Sigmoid colon (tissue), 4 donors: ENCODE measurements at regions not wholly inside any gene's neighbourhood (a gene's known extent, or its start where the extent isn't known, plus 50 kb on each side); places are given as distances from the start of the nearest gene placed in this dataset.

Source experiments
- POLR2AphosphoS5 ChIP-seq, 4 donors: sonication (generic); formaldehyde crosslinking; IDR thresholded peaks; one replicate each; pipeline ENCODE4 v1.6.1; 2017; ENCODE audit warnings: antibody characterized with exemption in 4 of 4
- TF ChIP-seq, protein P1 (sequence below), 4 experiments: fragments of 450-650 bp in 3 of 4; fragments of 200-600 bp in 1 of 4; IDR thresholded peaks; one replicate each; pipeline ENCODE4 v1.5.1; 2016 to 2019; ENCODE audit warnings: antibody characterized with exemption in 4 of 4, mild to moderate bottlenecking in 3 of 4, moderate library complexity in 2 of 4

DNA sequence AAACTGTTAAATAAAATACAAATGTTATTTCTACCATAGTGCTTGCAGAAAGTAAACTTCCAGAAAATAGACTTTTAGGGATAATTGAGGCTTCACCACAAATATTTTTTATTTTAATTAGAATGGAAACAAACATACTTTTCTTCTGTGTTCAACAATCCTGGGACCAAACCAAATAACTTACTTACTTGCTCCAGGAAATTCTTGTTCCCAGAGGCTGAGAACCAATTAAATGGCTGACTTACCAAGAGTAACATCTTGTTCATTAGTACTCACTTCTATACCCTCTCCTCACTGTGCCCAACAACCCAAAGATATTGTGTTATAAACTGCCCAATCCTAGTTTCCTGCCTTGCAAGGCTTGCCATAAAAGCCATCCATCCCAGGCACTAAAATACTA lies 172.2 kb upstream of the PFN2 start:
- TF ChIP-seq, protein P1, sequence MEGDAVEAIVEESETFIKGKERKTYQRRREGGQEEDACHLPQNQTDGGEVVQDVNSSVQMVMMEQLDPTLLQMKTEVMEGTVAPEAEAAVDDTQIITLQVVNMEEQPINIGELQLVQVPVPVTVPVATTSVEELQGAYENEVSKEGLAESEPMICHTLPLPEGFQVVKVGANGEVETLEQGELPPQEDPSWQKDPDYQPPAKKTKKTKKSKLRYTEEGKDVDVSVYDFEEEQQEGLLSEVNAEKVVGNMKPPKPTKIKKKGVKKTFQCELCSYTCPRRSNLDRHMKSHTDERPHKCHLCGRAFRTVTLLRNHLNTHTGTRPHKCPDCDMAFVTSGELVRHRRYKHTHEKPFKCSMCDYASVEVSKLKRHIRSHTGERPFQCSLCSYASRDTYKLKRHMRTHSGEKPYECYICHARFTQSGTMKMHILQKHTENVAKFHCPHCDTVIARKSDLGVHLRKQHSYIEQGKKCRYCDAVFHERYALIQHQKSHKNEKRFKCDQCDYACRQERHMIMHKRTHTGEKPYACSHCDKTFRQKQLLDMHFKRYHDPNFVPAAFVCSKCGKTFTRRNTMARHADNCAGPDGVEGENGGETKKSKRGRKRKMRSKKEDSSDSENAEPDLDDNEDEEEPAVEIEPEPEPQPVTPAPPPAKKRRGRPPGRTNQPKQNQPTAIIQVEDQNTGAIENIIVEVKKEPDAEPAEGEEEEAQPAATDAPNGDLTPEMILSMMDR (IDR thresholded peaks at IDR 0.05), result no peak
- no peak for TF ChIP-seq POLR2AphosphoS5 (IDR thresholded peaks at IDR 0.05)
